Transverse colon (tissue), 4 donors: ENCODE measurements at regions not wholly inside any gene's neighbourhood (a gene's known extent, or its start where the extent isn't known, plus 50 kb on each side); places are given as distances from the start of the nearest gene placed in this dataset.
"Not testable (repeated sequence)": the region's sequence is repeated elsewhere in the genome, so short reads cannot be mapped to it uniquely, and the experiment has no call there.

Experiments used
- CTCF ChIP-seq, 5 experiments: fragments of 200-600 bp in 3 of 5; fragments of 450-650 bp in 2 of 5; sonication (generic) in 3 of 5; IDR thresholded peaks; 1 replicate in 2 of 5; 2 replicates in 3 of 5; pipeline ENCODE4 v1.5.1; 2016 to 2017; ENCODE audit warnings: antibody characterized with exemption in 5 of 5, inconsistent platforms in 3 of 5, mild to moderate bottlenecking in 2 of 5, moderate library complexity in 1 of 5
- EP300 ChIP-seq: sonication (generic); formaldehyde crosslinking; IDR thresholded peaks from one replicate; pipeline ENCODE4 v1.6.1; 2017; ENCODE audit warnings: antibody characterized with exemption, low read depth
- POLR2A ChIP-seq: fragments of 450-650 bp; IDR thresholded peaks from one replicate; pipeline ENCODE4 v1.6.1; 2016; ENCODE audit warnings: antibody characterized with exemption, mild to moderate bottlenecking, moderate library complexity
- POLR2AphosphoS5 ChIP-seq, 3 donors: sonication (generic); formaldehyde crosslinking; IDR thresholded peaks; one replicate each; pipeline ENCODE4 v1.6.1; 2016; ENCODE audit warnings: antibody characterized with exemption in 3 of 3

GRCh38 chr21:9949510-9950289 lies 571.7 kb upstream of the TPTE start:
- not testable (repeated sequence) for TF ChIP-seq CTCF (IDR thresholded peaks at IDR 0.05); POLR2AphosphoS5 (IDR thresholded peaks at IDR 0.05); EP300; POLR2A
